HepG2 (cell line): ENCODE measurements at regions not wholly inside any gene's neighbourhood (a gene's known extent, or its start where the extent isn't known, plus 50 kb on each side); places are given as distances from the start of the nearest gene placed in this dataset.

ENCODE experiments used
- FOXK1 ChIP-seq: sonication (generic); formaldehyde crosslinking; IDR thresholded peaks from 2 replicates; pipeline ENCODE4 v1.4.0; 2020; ENCODE audit warnings: low read depth, missing genetic modification reagents, borderline replicate concordance
- GABPA ChIP-seq, 2 experiments: IDR thresholded peaks; 2 replicates each; pipeline ENCODE4 v1.6.1; 2011 to 2016; ENCODE audit warnings: low read depth in 2 of 2, low read length in 1 of 2, missing biosample characterization in 1 of 2, missing genetic modification characterization in 1 of 2
- SMAD3 ChIP-seq: sonication (generic); formaldehyde crosslinking; IDR thresholded peaks from 2 replicates; pipeline ENCODE4 v1.4.0; 2020; ENCODE audit warnings: missing genetic modification reagents
- SMYD3 ChIP-seq: sonication (generic); formaldehyde crosslinking; IDR thresholded peaks from 2 replicates; pipeline ENCODE4 v1.8.1; 2023; ENCODE audit warnings: mild to moderate bottlenecking, missing genetic modification reagents
- ZBTB21 ChIP-seq: sonication (generic); formaldehyde crosslinking; IDR thresholded peaks from 2 replicates; pipeline ENCODE4 v1.4.0; 2020; ENCODE audit warnings: missing genetic modification reagents
- ZMYM2 ChIP-seq: sonication (generic); formaldehyde crosslinking; IDR thresholded peaks from 2 replicates; pipeline ENCODE4 v1.8.0; 2022; ENCODE audit warnings: mild to moderate bottlenecking, missing genetic modification reagents
- ZNF260 ChIP-seq: sonication (generic); formaldehyde crosslinking; IDR thresholded peaks from 2 replicates; pipeline ENCODE4 v1.4.0; 2020; ENCODE audit warnings: missing genetic modification reagents, low read depth, mild to moderate bottlenecking, borderline replicate concordance
- ZNF841 ChIP-seq: sonication (generic); formaldehyde crosslinking; IDR thresholded peaks from 2 replicates; pipeline ENCODE4 v1.8.1; 2023; ENCODE audit warnings: missing genetic modification reagents, borderline replicate concordance
- ZSCAN21 ChIP-seq: sonication (generic); formaldehyde crosslinking; IDR thresholded peaks from 2 replicates; pipeline ENCODE4 v1.8.0; 2022; ENCODE audit warnings: mild to moderate bottlenecking, missing genetic modification reagents, moderate library complexity, borderline replicate concordance
- TF ChIP-seq, protein P1 (sequence below): sonication (generic); formaldehyde crosslinking; IDR thresholded peaks from 2 replicates; pipeline ENCODE4 v1.4.0; 2020; ENCODE audit warnings: mild to moderate bottlenecking, missing genetic modification reagents, borderline replicate concordance
- TF ChIP-seq, protein P2 (sequence below): sonication (generic); formaldehyde crosslinking; IDR thresholded peaks from 2 replicates; pipeline ENCODE4 v1.4.0; 2020; ENCODE audit warnings: mild to moderate bottlenecking, missing genetic modification reagents
- TF ChIP-seq, protein P3 (sequence below): sonication (generic); formaldehyde crosslinking; IDR thresholded peaks from 2 replicates; pipeline ENCODE4 v1.4.0; 2020; ENCODE audit warnings: mild to moderate bottlenecking, missing genetic modification reagents
- TF ChIP-seq, protein P4 (sequence below): sonication (generic); formaldehyde crosslinking; IDR thresholded peaks from 2 replicates; pipeline ENCODE4 v1.5.1; 2020; ENCODE audit warnings: mild to moderate bottlenecking, missing genetic modification reagents, moderate library complexity
- TF ChIP-seq, protein P5 (sequence below): sonication (generic); formaldehyde crosslinking; IDR thresholded peaks from 2 replicates; pipeline ENCODE4 v1.5.0; 2020; ENCODE audit warnings: mild to moderate bottlenecking, missing genetic modification reagents

DNA sequence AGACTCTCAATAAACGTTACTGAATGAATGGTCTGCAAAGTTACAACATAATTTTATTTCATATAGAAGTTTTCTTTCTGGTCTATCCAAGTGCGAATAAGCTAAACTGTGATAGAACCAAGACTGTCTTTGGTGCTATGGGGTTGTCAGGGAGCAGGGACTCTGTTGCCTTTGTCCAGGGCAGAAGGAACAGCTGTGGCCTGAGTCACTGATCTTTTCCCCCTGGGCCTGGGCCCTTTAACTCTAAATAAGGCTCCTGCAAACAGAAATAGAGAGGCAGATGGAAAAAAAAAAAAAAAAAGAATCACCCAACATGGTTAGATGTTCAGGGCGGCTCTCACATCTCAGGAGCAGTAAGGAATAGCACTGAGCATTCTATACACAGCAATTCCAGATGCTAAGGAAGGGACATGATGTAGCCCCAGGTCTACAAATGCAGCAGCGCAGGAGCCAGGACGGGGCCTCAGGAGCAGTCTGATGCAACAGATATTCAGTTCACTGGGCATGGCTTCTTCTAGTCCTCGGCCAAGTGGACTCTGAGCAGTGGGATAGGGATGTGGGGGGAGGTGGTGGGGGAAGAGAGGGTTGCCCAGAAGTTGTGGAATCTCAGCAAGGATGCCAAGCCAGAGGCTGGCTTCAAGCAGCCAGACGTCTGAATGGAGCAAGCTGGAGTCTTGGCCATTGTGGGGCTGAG, 247.1 kb upstream of the SIX2 start (continued):
- TF ChIP-seq, protein P1, sequence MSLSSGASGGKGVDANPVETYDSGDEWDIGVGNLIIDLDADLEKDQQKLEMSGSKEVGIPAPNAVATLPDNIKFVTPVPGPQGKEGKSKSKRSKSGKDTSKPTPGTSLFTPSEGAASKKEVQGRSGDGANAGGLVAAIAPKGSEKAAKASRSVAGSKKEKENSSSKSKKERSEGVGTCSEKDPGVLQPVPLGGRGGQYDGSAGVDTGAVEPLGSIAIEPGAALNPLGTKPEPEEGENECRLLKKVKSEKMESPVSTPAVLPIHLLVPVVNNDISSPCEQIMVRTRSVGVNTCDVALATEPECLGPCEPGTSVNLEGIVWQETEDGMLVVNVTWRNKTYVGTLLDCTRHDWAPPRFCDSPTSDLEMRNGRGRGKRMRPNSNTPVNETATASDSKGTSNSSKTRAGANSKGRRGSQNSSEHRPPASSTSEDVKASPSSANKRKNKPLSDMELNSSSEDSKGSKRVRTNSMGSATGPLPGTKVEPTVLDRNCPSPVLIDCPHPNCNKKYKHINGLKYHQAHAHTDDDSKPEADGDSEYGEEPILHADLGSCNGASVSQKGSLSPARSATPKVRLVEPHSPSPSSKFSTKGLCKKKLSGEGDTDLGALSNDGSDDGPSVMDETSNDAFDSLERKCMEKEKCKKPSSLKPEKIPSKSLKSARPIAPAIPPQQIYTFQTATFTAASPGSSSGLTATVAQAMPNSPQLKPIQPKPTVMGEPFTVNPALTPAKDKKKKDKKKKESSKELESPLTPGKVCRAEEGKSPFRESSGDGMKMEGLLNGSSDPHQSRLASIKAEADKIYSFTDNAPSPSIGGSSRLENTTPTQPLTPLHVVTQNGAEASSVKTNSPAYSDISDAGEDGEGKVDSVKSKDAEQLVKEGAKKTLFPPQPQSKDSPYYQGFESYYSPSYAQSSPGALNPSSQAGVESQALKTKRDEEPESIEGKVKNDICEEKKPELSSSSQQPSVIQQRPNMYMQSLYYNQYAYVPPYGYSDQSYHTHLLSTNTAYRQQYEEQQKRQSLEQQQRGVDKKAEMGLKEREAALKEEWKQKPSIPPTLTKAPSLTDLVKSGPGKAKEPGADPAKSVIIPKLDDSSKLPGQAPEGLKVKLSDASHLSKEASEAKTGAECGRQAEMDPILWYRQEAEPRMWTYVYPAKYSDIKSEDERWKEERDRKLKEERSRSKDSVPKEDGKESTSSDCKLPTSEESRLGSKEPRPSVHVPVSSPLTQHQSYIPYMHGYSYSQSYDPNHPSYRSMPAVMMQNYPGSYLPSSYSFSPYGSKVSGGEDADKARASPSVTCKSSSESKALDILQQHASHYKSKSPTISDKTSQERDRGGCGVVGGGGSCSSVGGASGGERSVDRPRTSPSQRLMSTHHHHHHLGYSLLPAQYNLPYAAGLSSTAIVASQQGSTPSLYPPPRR = no peak
- TF ChIP-seq ZNF841 (no peak), ZNF260 (CRISPR knock-in tag) (no peak), GABPA (IDR thresholded peaks at IDR 0.05; ENCODE audit: low read depth, low read length) (no peak), GABPA (CRISPR knock-in tag; IDR thresholded peaks at IDR 0.05; ENCODE audit: low read depth) (no peak), SMYD3 (CRISPR knock-in tag) (no peak), FOXK1 (CRISPR knock-in tag) (no peak), ZMYM2 (CRISPR knock-in tag) (no peak), SMAD3 (CRISPR knock-in tag) (0 out of 2 replicates have a peak, but pooled peaks have one; percentile 5), ZSCAN21 (no peak), ZBTB21 (CRISPR knock-in tag) (no peak)
- TF ChIP-seq, protein P2, sequence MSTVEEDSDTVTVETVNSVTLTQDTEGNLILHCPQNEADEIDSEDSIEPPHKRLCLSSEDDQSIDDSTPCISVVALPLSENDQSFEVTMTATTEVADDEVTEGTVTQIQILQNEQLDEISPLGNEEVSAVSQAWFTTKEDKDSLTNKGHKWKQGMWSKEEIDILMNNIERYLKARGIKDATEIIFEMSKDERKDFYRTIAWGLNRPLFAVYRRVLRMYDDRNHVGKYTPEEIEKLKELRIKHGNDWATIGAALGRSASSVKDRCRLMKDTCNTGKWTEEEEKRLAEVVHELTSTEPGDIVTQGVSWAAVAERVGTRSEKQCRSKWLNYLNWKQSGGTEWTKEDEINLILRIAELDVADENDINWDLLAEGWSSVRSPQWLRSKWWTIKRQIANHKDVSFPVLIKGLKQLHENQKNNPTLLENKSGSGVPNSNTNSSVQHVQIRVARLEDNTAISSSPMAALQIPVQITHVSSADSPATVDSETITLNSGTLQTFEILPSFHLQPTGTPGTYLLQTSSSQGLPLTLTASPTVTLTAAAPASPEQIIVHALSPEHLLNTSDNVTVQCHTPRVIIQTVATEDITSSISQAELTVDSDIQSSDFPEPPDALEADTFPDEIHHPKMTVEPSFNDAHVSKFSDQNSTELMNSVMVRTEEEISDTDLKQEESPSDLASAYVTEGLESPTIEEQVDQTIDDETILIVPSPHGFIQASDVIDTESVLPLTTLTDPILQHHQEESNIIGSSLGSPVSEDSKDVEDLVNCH (CRISPR knock-in tag) = no peak
- TF ChIP-seq, protein P3, sequence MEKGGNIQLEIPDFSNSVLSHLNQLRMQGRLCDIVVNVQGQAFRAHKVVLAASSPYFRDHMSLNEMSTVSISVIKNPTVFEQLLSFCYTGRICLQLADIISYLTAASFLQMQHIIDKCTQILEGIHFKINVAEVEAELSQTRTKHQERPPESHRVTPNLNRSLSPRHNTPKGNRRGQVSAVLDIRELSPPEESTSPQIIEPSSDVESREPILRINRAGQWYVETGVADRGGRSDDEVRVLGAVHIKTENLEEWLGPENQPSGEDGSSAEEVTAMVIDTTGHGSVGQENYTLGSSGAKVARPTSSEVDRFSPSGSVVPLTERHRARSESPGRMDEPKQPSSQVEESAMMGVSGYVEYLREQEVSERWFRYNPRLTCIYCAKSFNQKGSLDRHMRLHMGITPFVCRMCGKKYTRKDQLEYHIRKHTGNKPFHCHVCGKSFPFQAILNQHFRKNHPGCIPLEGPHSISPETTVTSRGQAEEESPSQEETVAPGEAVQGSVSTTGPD (CRISPR knock-in tag) = no peak
- TF ChIP-seq, protein P4, sequence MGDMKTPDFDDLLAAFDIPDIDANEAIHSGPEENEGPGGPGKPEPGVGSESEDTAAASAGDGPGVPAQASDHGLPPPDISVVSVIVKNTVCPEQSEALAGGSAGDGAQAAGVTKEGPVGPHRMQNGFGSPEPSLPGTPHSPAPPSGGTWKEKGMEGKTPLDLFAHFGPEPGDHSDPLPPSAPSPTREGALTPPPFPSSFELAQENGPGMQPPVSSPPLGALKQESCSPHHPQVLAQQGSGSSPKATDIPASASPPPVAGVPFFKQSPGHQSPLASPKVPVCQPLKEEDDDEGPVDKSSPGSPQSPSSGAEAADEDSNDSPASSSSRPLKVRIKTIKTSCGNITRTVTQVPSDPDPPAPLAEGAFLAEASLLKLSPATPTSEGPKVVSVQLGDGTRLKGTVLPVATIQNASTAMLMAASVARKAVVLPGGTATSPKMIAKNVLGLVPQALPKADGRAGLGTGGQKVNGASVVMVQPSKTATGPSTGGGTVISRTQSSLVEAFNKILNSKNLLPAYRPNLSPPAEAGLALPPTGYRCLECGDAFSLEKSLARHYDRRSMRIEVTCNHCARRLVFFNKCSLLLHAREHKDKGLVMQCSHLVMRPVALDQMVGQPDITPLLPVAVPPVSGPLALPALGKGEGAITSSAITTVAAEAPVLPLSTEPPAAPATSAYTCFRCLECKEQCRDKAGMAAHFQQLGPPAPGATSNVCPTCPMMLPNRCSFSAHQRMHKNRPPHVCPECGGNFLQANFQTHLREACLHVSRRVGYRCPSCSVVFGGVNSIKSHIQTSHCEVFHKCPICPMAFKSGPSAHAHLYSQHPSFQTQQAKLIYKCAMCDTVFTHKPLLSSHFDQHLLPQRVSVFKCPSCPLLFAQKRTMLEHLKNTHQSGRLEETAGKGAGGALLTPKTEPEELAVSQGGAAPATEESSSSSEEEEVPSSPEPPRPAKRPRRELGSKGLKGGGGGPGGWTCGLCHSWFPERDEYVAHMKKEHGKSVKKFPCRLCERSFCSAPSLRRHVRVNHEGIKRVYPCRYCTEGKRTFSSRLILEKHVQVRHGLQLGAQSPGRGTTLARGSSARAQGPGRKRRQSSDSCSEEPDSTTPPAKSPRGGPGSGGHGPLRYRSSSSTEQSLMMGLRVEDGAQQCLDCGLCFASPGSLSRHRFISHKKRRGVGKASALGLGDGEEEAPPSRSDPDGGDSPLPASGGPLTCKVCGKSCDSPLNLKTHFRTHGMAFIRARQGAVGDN (CRISPR knock-in tag) = no peak
- TF ChIP-seq, protein P5, sequence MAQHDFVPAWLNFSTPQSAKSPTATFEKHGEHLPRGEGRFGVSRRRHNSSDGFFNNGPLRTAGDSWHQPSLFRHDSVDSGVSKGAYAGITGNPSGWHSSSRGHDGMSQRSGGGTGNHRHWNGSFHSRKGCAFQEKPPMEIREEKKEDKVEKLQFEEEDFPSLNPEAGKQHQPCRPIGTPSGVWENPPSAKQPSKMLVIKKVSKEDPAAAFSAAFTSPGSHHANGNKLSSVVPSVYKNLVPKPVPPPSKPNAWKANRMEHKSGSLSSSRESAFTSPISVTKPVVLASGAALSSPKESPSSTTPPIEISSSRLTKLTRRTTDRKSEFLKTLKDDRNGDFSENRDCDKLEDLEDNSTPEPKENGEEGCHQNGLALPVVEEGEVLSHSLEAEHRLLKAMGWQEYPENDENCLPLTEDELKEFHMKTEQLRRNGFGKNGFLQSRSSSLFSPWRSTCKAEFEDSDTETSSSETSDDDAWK = no peak
